ENCODE measurements at regions not wholly inside any gene's neighbourhood (a gene's known extent, or its start where the extent isn't known, plus 50 kb on each side); places are given as distances from the start of the nearest gene placed in this dataset.
A peak's percentile ranks its signal among the peaks of the same experiment; 100 is the strongest.
"Not testable (repeated sequence)": the region's sequence is repeated elsewhere in the genome, so short reads cannot be mapped to it uniquely, and the experiment has no call there.

GRCh38 chr2:166766220-166766619 lies 122.1 kb upstream of the XIRP2 start:
- Mint-ChIP-seq H3K27me3 (no peaks in the 10 kb centered on the region), H3K4me1 (no peaks in the 10 kb centered on the region), H3K36me3 (ENCODE audit: low read depth) (no peaks in the 10 kb centered on the region), H3K4me3 (no peak overlapping the region), H3K9me3 (no peaks in the 10 kb centered on the region), H3K27ac (no peak overlapping the region)
- DNase-seq = no peak
- ATAC-seq = no peak

GRCh38 chr2:166765141-166765540 lies 123.1 kb upstream of the XIRP2 start:
- ATAC-seq (no peak), DNase-seq (no peak)
- Mint-ChIP-seq H3K4me3 (no peak overlapping the region), H3K36me3 (ENCODE audit: low read depth) (no peaks in the 10 kb centered on the region), H3K9me3 (no peaks in the 10 kb centered on the region), H3K4me1 (no peaks in the 10 kb centered on the region), H3K27me3 (no peaks in the 10 kb centered on the region), H3K27ac (no peak overlapping the region)

GRCh38 chr2:166764702-166765101 lies 123.6 kb upstream of the XIRP2 start:
- H3K9me3 Mint-ChIP-seq = no peaks in the 10 kb centered on the region
- ATAC-seq = no peak
- DNase-seq = no peak
- no peak overlapping the region for H3K27ac Mint-ChIP-seq
- H3K4me1 Mint-ChIP-seq = no peaks in the 10 kb centered on the region
- H3K4me3 Mint-ChIP-seq = no peak overlapping the region
- H3K36me3 Mint-ChIP-seq (ENCODE audit: low read depth) = no peaks in the 10 kb centered on the region
- no peaks in the 10 kb centered on the region for H3K27me3 Mint-ChIP-seq

- Mint-ChIP-seq H3K4me3 (no peak overlapping the region), H3K4me1 (no peaks in the 10 kb centered on the region), H3K9me3 (no peaks in the 10 kb centered on the region), H3K27me3 (no peaks in the 10 kb centered on the region), H3K36me3 (ENCODE audit: low read depth) (no peaks in the 10 kb centered on the region), H3K27ac (no peak overlapping the region)
- DNase-seq (no peak), ATAC-seq (no peak)
These were observed 124.1 kb upstream of the XIRP2 start for GRCh38 chr2:166764216-166764615.

- H3K4me1 Mint-ChIP-seq = no peaks in the 10 kb centered on the region
- no peaks in the 10 kb centered on the region for H3K9me3 Mint-ChIP-seq
- H3K4me3 Mint-ChIP-seq = no peak overlapping the region
- DNase-seq (no peak), ATAC-seq (no peak)
- no peak overlapping the region for H3K27ac Mint-ChIP-seq
- no peaks in the 10 kb centered on the region for H3K36me3 Mint-ChIP-seq (ENCODE audit: low read depth)
- no peaks in the 10 kb centered on the region for H3K27me3 Mint-ChIP-seq
These were observed 125.5 kb upstream of the XIRP2 start for GRCh38 chr2:166762746-166763145.

- Mint-ChIP-seq H3K4me1 (no peaks in the 10 kb centered on the region), H3K4me3 (no peak overlapping the region), H3K9me3 (no peaks in the 10 kb centered on the region), H3K36me3 (ENCODE audit: low read depth) (no peaks in the 10 kb centered on the region), H3K27ac (no peak overlapping the region), H3K27me3 (no peaks in the 10 kb centered on the region)
- ATAC-seq (no peak), DNase-seq (no peak)
These were observed 129.3 kb upstream of the XIRP2 start for GRCh38 chr2:166758956-166759355.

- no peak for ATAC-seq
- Mint-ChIP-seq H3K27ac (no peak overlapping the region), H3K4me1 (no peaks in the 10 kb centered on the region), H3K9me3 (peaks cover 8% of the 10 kb centered on the region), H3K36me3 (ENCODE audit: low read depth) (no peaks in the 10 kb centered on the region), H3K27me3 (no peaks in the 10 kb centered on the region), H3K4me3 (no peak overlapping the region)
- DNase-seq = no peak
These were observed 137.7 kb upstream of the XIRP2 start for GRCh38 chr2:166750624-166751023.

GRCh38 chr2:166744117-166744516 lies 144.2 kb upstream of the XIRP2 start:
- DNase-seq; H3K36me3 Mint-ChIP-seq (ENCODE audit: low read depth); H3K27me3 Mint-ChIP-seq; H3K4me1 Mint-ChIP-seq; H3K4me3 Mint-ChIP-seq; H3K27ac Mint-ChIP-seq; ATAC-seq: not testable (repeated sequence)
- peaks cover 32% of the 10 kb centered on the region for H3K9me3 Mint-ChIP-seq

GRCh38 chr2:166743482-166743881 lies 144.8 kb upstream of the XIRP2 start:
- not testable (repeated sequence) for H3K36me3 Mint-ChIP-seq (ENCODE audit: low read depth); H3K27me3 Mint-ChIP-seq; ATAC-seq; H3K27ac Mint-ChIP-seq; H3K4me3 Mint-ChIP-seq; H3K4me1 Mint-ChIP-seq
- DNase-seq = peak; percentile 5
- peaks cover 35% of the 10 kb centered on the region for H3K9me3 Mint-ChIP-seq

GRCh38 chr2:166727095-166727494 lies 161.2 kb upstream of the XIRP2 start:
- no peak for ATAC-seq
- peaks cover 8% of the 10 kb centered on the region for H3K9me3 Mint-ChIP-seq
- no peaks in the 10 kb centered on the region for H3K36me3 Mint-ChIP-seq (ENCODE audit: low read depth)
- no peak overlapping the region for H3K27ac Mint-ChIP-seq
- no peak overlapping the region for H3K4me3 Mint-ChIP-seq
- H3K4me1 Mint-ChIP-seq = no peaks in the 10 kb centered on the region
- no peaks in the 10 kb centered on the region for H3K27me3 Mint-ChIP-seq
- no peak for DNase-seq

- no peak overlapping the region for H3K27ac Mint-ChIP-seq
- peaks cover 8% of the 10 kb centered on the region for H3K9me3 Mint-ChIP-seq
- no peak for ATAC-seq
- no peaks in the 10 kb centered on the region for H3K4me1 Mint-ChIP-seq
- no peak for DNase-seq
- H3K4me3 Mint-ChIP-seq = no peak overlapping the region
- no peaks in the 10 kb centered on the region for H3K27me3 Mint-ChIP-seq
- no peaks in the 10 kb centered on the region for H3K36me3 Mint-ChIP-seq (ENCODE audit: low read depth)
These were observed 162.1 kb upstream of the XIRP2 start for GRCh38 chr2:166725927-166726924.

GRCh38 chr2:166716968-166717367 lies 171.3 kb upstream of the XIRP2 start:
- no peak overlapping the region for H3K27ac Mint-ChIP-seq
- DNase-seq (no peak), ATAC-seq (no peak)
- H3K4me3 Mint-ChIP-seq = no peak overlapping the region
- no peaks in the 10 kb centered on the region for H3K27me3 Mint-ChIP-seq
- H3K36me3 Mint-ChIP-seq (ENCODE audit: low read depth) = no peaks in the 10 kb centered on the region
- no peaks in the 10 kb centered on the region for H3K4me1 Mint-ChIP-seq
- H3K9me3 Mint-ChIP-seq = peaks cover 4% of the 10 kb centered on the region

- Mint-ChIP-seq H3K36me3 (ENCODE audit: low read depth) (no peaks in the 10 kb centered on the region), H3K27me3 (no peaks in the 10 kb centered on the region), H3K4me3 (no peak overlapping the region), H3K9me3 (no peaks in the 10 kb centered on the region), H3K4me1 (no peaks in the 10 kb centered on the region), H3K27ac (no peak overlapping the region)
- ATAC-seq = no peak
- DNase-seq = no peak
These were observed 188.2 kb upstream of the XIRP2 start for GRCh38 chr2:166700079-166700478.

GRCh38 chr2:166695154-166695553 lies 193.1 kb upstream of the XIRP2 start:
- Mint-ChIP-seq H3K27me3 (no peaks in the 10 kb centered on the region), H3K27ac (no peak overlapping the region), H3K9me3 (peaks cover 11% of the 10 kb centered on the region), H3K36me3 (ENCODE audit: low read depth) (no peaks in the 10 kb centered on the region), H3K4me3 (no peak overlapping the region), H3K4me1 (no peaks in the 10 kb centered on the region)
- DNase-seq (no peak), ATAC-seq (no peak)

- H3K27me3 Mint-ChIP-seq; H3K4me1 Mint-ChIP-seq; H3K27ac Mint-ChIP-seq; H3K36me3 Mint-ChIP-seq (ENCODE audit: low read depth); DNase-seq; ATAC-seq; H3K9me3 Mint-ChIP-seq; H3K4me3 Mint-ChIP-seq: not testable (repeated sequence)
These were observed 192.0 kb upstream of the SCN7A start for GRCh38 chr2:166686057-166686456.

Data from activated naive CD8-positive, alpha-beta T cell treated with anti-CD3 and anti-CD28 coated beads, Interleukin-2, amount 50 U/mL, for 24 hours (primary cell).